K562 (cell line): ENCODE measurements at regions not wholly inside any gene's neighbourhood (a gene's known extent, or its start where the extent isn't known, plus 50 kb on each side); places are given as distances from the start of the nearest gene placed in this dataset.

Source experiments
- HES1 ChIP-seq: fragments of 450-650 bp; IDR thresholded peaks from 2 replicates; pipeline ENCODE4 v1.6.1; 2016; ENCODE audit warnings: low read depth, mild to moderate bottlenecking, moderate library complexity
- ZNF512 ChIP-seq: IDR thresholded peaks from 2 replicates; pipeline ENCODE4 v1.6.1; 2016; ENCODE audit warnings: missing genetic modification characterization, missing compliant biosample characterization

- TF ChIP-seq ZNF512 (tag) (no peak), HES1 (no peak)
Measured at GRCh38 chr6:145475794-145476396, 259.4 kb downstream of the EPM2A start.
